ENCODE measurements at regions not wholly inside any gene's neighbourhood (a gene's known extent, or its start where the extent isn't known, plus 50 kb on each side); places are given as distances from the start of the nearest gene placed in this dataset.

DNA sequence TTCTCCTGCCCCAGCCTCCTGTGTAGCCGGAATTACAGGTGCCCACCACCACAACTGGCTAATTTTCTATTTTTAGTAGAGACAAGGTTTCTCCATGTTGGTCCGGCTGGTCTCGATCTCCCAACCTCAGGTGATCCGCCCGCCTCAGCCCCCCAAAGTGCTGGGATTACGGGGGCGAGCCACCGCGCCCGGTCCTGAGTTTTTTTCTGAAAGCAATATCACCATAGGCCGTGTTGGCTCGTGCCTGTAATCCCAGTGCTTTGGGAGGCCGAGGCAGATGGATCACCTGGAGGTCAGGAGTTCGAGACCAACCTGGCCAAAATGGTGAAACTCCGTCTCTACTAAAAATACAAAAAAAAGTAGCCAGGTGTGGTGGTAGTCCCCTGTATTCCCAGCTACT is 136.3 kb upstream of the TECRL start:
- no peak for DNase-seq

DNA sequence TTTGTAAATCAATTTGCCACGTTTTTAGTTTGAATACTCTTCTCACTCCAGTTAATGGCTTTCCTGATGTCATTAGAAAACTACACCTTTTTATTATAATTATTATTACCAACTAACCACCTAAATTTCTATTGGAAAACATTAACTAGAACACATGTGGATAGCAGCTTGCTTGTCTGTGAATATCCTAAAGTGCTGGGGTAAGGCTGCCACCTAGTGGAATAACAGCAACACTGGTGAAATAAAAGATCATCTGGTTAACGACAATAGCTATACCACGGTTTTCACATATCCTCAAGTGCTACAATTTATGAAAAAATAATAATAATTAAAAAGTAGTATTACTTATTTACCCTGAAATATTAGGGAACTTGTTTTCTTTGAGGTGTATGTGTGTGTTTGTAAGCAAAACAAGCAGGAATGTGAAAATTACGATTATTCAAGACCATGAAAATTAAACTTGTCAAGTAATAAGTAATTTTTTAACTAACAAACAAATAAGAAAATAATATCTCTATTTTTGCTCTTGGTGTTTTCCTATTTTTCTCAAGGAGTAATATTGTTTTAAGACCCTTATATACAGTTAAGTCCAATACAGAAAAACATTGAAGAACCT is 130.1 kb upstream of the TECRL start:
- peak; percentile 12 for DNase-seq

- DNase-seq = no peak
Measured at GRCh38 chr4:64538219-64538618, 129.0 kb upstream of the TECRL start.

- DNase-seq = no peak
Measured at GRCh38 chr4:64533637-64534036, 124.4 kb upstream of the TECRL start.

GRCh38 chr4:64533159-64533558 is 123.9 kb upstream of the TECRL start:
- no peak for DNase-seq

DNA sequence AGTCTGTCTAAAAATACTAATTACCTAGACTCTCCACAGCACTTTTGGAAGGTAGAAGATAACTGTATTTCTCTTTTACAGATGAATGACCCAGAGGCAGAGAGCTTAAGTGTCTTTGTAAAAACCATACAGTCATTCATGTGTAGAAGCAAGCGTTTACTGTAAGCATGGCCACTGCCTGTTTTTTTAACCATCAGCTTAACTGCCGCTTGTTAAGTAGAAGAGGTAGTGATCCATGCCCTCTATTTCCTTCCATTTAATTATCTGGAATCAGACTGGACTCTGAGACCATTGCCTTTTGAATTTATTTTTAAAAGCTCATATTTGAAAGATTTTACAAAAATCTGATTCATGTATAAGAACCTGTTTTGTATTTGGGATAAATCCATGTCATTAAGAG is 111.2 kb upstream of the TECRL start:
- DNase-seq = peak; percentile 71

DNA sequence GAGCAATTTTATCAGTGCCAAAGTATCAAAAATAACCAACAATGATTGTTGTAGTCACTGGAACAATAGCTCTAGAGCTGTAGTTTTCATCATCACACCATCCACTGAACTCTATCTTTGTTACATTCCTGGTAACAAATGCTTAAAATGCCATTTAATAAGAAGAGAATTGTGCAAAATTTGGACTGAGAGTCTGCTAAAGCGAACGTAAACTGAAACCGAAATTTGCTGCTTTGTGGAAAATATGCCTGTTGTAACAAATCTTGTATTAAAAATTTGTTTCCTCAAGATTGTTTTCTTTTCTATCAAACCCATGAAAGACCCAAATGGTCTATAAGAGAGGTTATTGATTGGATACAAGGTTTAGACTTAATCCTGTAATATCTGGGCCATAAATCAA is 109.3 kb upstream of the TECRL start:
- no peak for DNase-seq

GRCh38 chr4:64516176-64516575 is 106.9 kb upstream of the TECRL start:
- DNase-seq = no peak

DNA sequence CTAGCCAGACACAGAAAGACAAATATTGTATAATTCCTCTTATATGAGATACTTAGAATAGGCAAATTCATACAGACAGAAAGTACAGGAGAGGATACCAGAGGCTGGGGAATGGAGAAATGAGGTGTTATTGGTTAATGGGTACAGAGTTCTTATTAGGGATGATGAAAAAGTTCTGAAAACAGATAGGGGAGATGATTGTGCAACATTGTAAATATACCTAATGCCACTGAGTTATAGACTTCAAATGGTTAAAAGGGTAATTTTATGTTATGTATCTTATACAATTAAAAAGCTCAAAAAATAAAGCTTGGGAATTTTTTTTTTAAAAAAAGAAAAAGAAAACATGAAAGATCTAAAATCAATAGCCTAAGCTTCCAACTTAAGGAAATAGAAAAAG is 98.8 kb upstream of the TECRL start:
- DNase-seq = no peak

DNA sequence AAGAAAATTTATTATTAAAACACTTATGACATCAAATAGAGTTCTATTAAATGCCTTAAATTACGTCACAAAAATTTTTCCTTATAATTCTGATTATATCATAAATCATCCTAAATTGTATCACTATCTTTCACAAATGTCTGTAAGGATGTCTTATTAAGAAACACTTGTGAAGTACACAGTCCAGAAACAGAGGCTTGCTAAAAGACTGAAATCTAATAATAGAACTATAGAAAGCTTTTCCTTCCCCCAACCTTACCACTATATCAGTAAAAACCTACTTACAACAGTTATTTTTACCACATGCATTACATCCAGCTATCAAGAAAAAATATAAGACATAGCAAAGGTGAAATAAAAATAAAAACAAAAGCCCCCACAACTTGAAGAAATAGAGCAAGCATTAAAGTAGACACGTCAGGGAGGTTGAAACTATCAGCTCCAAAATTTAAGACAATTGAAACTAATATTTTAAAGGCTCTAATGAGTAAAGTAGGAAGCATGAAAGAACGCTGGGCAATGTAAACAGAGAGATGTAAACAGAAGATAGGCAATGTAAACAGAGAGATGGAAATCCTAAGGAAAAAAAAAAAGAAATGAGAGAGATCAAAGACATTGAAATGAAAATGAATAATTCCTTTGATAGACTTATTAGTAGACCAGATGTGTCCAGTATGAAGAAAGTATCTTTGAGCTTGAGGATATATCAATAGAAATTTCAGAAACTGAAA is 94.9 kb upstream of the TECRL start:
- DNase-seq = no peak

GRCh38 chr4:64503416-64503815 is 94.2 kb upstream of the TECRL start:
- no peak for DNase-seq

- no peak for DNase-seq
Measured at GRCh38 chr4:64497491-64497890, 88.2 kb upstream of the TECRL start.

- DNase-seq = no peak
Measured at GRCh38 chr4:64495946-64496345, 86.7 kb upstream of the TECRL start.

DNA sequence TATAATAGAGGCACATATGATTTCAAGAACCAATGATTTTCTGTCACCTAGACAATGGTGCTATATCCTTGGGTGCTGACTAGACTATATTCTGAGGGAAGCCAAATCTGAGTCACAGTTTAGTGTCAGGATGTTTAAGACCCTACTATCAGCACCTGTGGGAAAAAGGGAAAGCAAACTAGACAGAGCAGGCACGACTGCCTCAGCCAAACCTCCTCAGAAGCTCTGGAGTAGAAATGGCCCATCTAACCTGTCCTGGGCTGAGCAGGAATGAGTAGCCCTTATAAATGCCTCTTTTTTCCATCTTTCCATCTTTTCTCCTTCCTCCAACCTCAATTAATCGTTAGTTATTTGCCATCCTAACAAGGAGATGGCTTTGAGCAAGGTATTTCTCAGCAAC is 80.4 kb upstream of the TECRL start:
- DNase-seq = no peak

- no peak for DNase-seq
Measured at GRCh38 chr4:64479338-64479737, 70.1 kb upstream of the TECRL start.

GRCh38 chr4:64477127-64477526 is 67.9 kb upstream of the TECRL start:
- no peak for DNase-seq

GRCh38 chr4:64465263-64465662 is 56.0 kb upstream of the TECRL start:
- no peak for DNase-seq

GRCh38 chr4:64464581-64464980 is 55.3 kb upstream of the TECRL start:
- no peak for DNase-seq

Measured in NCI-H1092 (cell line).